Coronary artery (tissue), 2 donors: ENCODE measurements at regions not wholly inside any gene's neighbourhood (a gene's known extent, or its start where the extent isn't known, plus 50 kb on each side); places are given as distances from the start of the nearest gene placed in this dataset.

Source experiments
- DNase-seq: peaks from one replicate; pipeline ENCODE4 v3.0.0-alpha.2; 2017; ENCODE audit warnings: low spot score
- H3K27ac ChIP-seq, 2 donors: fragments of 200-600 bp; sonication (generic); one replicate each; pipeline ENCODE4 v1.5.1; 2016 to 2019
- H3K4me3 ChIP-seq: fragments of 200-600 bp; sonication (generic); 2 replicates; pipeline ENCODE4 v1.5.1; 2016; ENCODE audit warnings: mild to moderate bottlenecking, moderate library complexity
- CTCF ChIP-seq: fragments of 200-600 bp; sonication (generic); IDR thresholded peaks from one replicate; pipeline ENCODE4 v1.5.1; 2019; ENCODE audit warnings: antibody characterized with exemption

- TF ChIP-seq CTCF, result no peak
- H3K27ac ChIP-seq, result no peak overlapping the region
- H3K4me3 ChIP-seq, result no peak overlapping the region
- no peak for DNase-seq
Measured at GRCh38 chr17:33798308-33798707, 456.8 kb upstream of the CCL2 start.

- peak overlapping the region in 1 of 2 donors; percentile 28 for H3K27ac ChIP-seq
- TF ChIP-seq CTCF, result no peak
- no peak overlapping the region for H3K4me3 ChIP-seq
- DNase-seq, result no peak
Measured at GRCh38 chr17:33802349-33803198, 452.5 kb upstream of the CCL2 start.

GRCh38 chr17:33803199-33803685 is 451.8 kb upstream of the CCL2 start:
- peak overlapping the region in 1 of 2 donors; percentile 28 for H3K27ac ChIP-seq
- DNase-seq, result no peak

GRCh38 chr17:33803686-33804085 is 451.4 kb upstream of the CCL2 start:
- no peak for DNase-seq
- TF ChIP-seq CTCF, result no peak
- no peak overlapping the region for H3K4me3 ChIP-seq
- no peak overlapping the region for H3K27ac ChIP-seq

More at GRCh38 chr17:33803199-33803685, 451.8 kb upstream of the CCL2 start:
- no peak overlapping the region for H3K4me3 ChIP-seq
- TF ChIP-seq CTCF, result no peak

- no peak overlapping the region for H3K4me3 ChIP-seq
- no peak overlapping the region for H3K27ac ChIP-seq
- no peak for TF ChIP-seq CTCF
- no peak for DNase-seq
Measured at GRCh38 chr17:33804401-33804800, 450.7 kb upstream of the CCL2 start.

GRCh38 chr17:33806631-33807030 is 448.5 kb upstream of the CCL2 start:
- DNase-seq, result no peak
- Histone ChIP-seq H3K27ac (no peak overlapping the region), H3K4me3 (no peak overlapping the region)
- TF ChIP-seq CTCF, result no peak

GRCh38 chr17:33809748-33810147 is 445.3 kb upstream of the CCL2 start:
- Histone ChIP-seq H3K27ac (no peak overlapping the region), H3K4me3 (no peak overlapping the region)
- DNase-seq, result no peak
- no peak for TF ChIP-seq CTCF
